Ishikawa (cell line): ENCODE measurements at regions not wholly inside any gene's neighbourhood (a gene's known extent, or its start where the extent isn't known, plus 50 kb on each side); places are given as distances from the start of the nearest gene placed in this dataset.

Source experiments
- CEBPB ChIP-seq: IDR thresholded peaks from 2 replicates; pipeline ENCODE4 v1.6.1; 2012
- CREB1 ChIP-seq: IDR thresholded peaks from 2 replicates; pipeline ENCODE4 v1.6.1; 2012; ENCODE audit warnings: low read depth
- EGR1 ChIP-seq: IDR thresholded peaks from 2 replicates; pipeline ENCODE4 v1.6.1; 2012
- EP300 ChIP-seq: IDR thresholded peaks from 2 replicates; pipeline ENCODE4 v1.6.1; 2012; ENCODE audit warnings: borderline replicate concordance
- FOXM1 ChIP-seq: IDR thresholded peaks from 2 replicates; pipeline ENCODE4 v1.6.1; 2012; ENCODE audit warnings: low read depth, borderline replicate concordance
- MAX ChIP-seq: IDR thresholded peaks from 2 replicates; pipeline ENCODE4 v1.6.1; 2012
- NFIC ChIP-seq: IDR thresholded peaks from 2 replicates; pipeline ENCODE4 v1.6.1; 2012
- RAD21 ChIP-seq: IDR thresholded peaks from 2 replicates; pipeline ENCODE4 v1.6.1; 2012; ENCODE audit warnings: low read depth
- REST ChIP-seq: IDR thresholded peaks from 2 replicates; pipeline ENCODE4 v1.6.1; 2012; ENCODE audit warnings: low read depth, mild to moderate bottlenecking
- TAF1 ChIP-seq: IDR thresholded peaks from 2 replicates; pipeline ENCODE4 v1.6.1; 2012; ENCODE audit warnings: low read depth, mild to moderate bottlenecking
- TCF12 ChIP-seq: IDR thresholded peaks from 2 replicates; pipeline ENCODE4 v1.6.1; 2012; ENCODE audit warnings: low read depth
- TEAD4 ChIP-seq: IDR thresholded peaks from 2 replicates; pipeline ENCODE4 v1.6.1; 2012
- USF1 ChIP-seq: IDR thresholded peaks from 2 replicates; pipeline ENCODE4 v1.6.1; 2012
- YY1 ChIP-seq: IDR thresholded peaks from 2 replicates; pipeline ENCODE4 v1.6.1; 2012; ENCODE audit warnings: low read depth
- ZBTB7A ChIP-seq: IDR thresholded peaks from 2 replicates; pipeline ENCODE4 v1.6.1; 2012; ENCODE audit warnings: low read depth

GRCh38 chr3:107907996-107908395 is 182.8 kb downstream of the CD47 start:
- TF ChIP-seq TAF1: no peak
- TF ChIP-seq EGR1: no peak
- no peak for TF ChIP-seq YY1
- TF ChIP-seq TCF12: no peak
- no peak for TF ChIP-seq MAX
- TF ChIP-seq FOXM1: no peak
- TF ChIP-seq ZBTB7A: no peak
- no peak for TF ChIP-seq USF1
- TF ChIP-seq CREB1: no peak
- no peak for TF ChIP-seq NFIC
- no peak for TF ChIP-seq CEBPB
- TF ChIP-seq TEAD4: no peak
- no peak for TF ChIP-seq EP300

GRCh38 chr3:107904536-107905066 is 186.2 kb downstream of the CD47 start:
- no peak for TF ChIP-seq CEBPB
- TF ChIP-seq YY1: no peak
- TF ChIP-seq TCF12: no peak
- TF ChIP-seq NFIC: no peak
- TF ChIP-seq TAF1: no peak
- no peak for TF ChIP-seq USF1
- TF ChIP-seq EP300: no peak
- TF ChIP-seq TEAD4: no peak
- no peak for TF ChIP-seq REST

GRCh38 chr3:107899990-107900651 is 190.7 kb downstream of the CD47 start:
- TF ChIP-seq EGR1: no peak

- TF ChIP-seq YY1 (no peak), CEBPB (no peak), EGR1 (no peak), FOXM1 (no peak), USF1 (no peak), RAD21 (no peak), NFIC (no peak), EP300 (no peak), TEAD4 (no peak), ZBTB7A (no peak), MAX (no peak), TAF1 (no peak), REST (no peak), CREB1 (no peak)
Observed at GRCh38 chr3:107897471-107898061, 193.3 kb downstream of the CD47 start.

- TF ChIP-seq CEBPB (no peak), FOXM1 (no peak), EGR1 (no peak), REST (no peak), ZBTB7A (no peak), YY1 (no peak), TEAD4 (no peak), NFIC (no peak), TCF12 (no peak), CREB1 (no peak), MAX (no peak), TAF1 (no peak), EP300 (no peak)
Observed at GRCh38 chr3:107894998-107895397, 195.8 kb downstream of the CD47 start.
